Glutamatergic neuron (in vitro differentiated cells): ENCODE measurements at regions not wholly inside any gene's neighbourhood (a gene's known extent, or its start where the extent isn't known, plus 50 kb on each side); places are given as distances from the start of the nearest gene placed in this dataset.

Source experiments
- DNase-seq: peaks from one replicate; pipeline ENCODE4 v3.0.0; 2022
- H3K27ac Mint-ChIP-seq: one replicate; pipeline ENCODE4 v1.8.0; 2020; ENCODE audit warnings: mild to moderate bottlenecking, mixed read lengths, inconsistent platforms; ENCODE audit not compliant: unreplicated experiment
- H3K27me3 Mint-ChIP-seq: one replicate; pipeline ENCODE4 v1.8.0; 2020; ENCODE audit warnings: mild to moderate bottlenecking, moderate library complexity, mixed read lengths, inconsistent platforms; ENCODE audit not compliant: unreplicated experiment
- H3K36me3 Mint-ChIP-seq: one replicate; pipeline ENCODE4 v1.8.0; 2020; ENCODE audit warnings: mild to moderate bottlenecking, mixed read lengths, inconsistent platforms; ENCODE audit not compliant: unreplicated experiment
- H3K4me1 Mint-ChIP-seq: one replicate; pipeline ENCODE4 v1.8.0; 2020; ENCODE audit warnings: mild to moderate bottlenecking, low read depth, mixed read lengths, inconsistent platforms; ENCODE audit not compliant: unreplicated experiment
- H3K4me3 Mint-ChIP-seq: one replicate; pipeline ENCODE4 v1.8.0; 2020; ENCODE audit warnings: mild to moderate bottlenecking, mixed read lengths, inconsistent platforms; ENCODE audit not compliant: unreplicated experiment
- H3K9me3 Mint-ChIP-seq: one replicate; pipeline ENCODE4 v1.8.0; 2020; ENCODE audit warnings: mild to moderate bottlenecking, moderate library complexity, mixed read lengths, inconsistent platforms; ENCODE audit not compliant: unreplicated experiment
- TF ChIP-seq, protein P1 (sequence below): fragments of 200-600 bp; sonication (generic); IDR thresholded peaks from one replicate; pipeline ENCODE4 v1.5.0; 2021; ENCODE audit not compliant: partially characterized antibody, unreplicated experiment

DNA sequence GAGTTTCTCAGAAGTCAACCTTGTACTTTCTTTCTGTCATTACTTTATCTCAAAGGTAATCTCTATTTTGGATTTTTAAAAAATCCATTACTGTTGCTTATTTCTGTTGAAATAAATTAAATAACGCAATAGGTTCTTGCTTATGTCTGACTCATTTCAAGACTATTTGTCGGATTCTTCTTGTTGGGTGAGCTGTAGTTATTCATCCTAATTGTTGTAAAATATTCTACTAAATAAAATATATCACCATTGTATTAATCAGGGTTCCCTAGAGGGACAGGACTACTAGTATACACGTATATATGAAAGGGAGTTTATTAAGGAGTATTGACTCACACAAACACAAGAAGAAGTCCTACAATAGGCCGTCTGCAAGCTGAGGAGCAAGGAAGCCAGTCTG is 403.9 kb upstream of the CYRIA start:
- H3K27me3 Mint-ChIP-seq: no peaks in the 10 kb centered on the region
- H3K27ac Mint-ChIP-seq: no peak overlapping the region
- H3K9me3 Mint-ChIP-seq: peaks cover 2% of the 10 kb centered on the region
- no peaks in the 10 kb centered on the region for H3K4me1 Mint-ChIP-seq
- H3K36me3 Mint-ChIP-seq: peaks cover 6% of the 10 kb centered on the region
- no peak for DNase-seq
- TF ChIP-seq, protein P1, sequence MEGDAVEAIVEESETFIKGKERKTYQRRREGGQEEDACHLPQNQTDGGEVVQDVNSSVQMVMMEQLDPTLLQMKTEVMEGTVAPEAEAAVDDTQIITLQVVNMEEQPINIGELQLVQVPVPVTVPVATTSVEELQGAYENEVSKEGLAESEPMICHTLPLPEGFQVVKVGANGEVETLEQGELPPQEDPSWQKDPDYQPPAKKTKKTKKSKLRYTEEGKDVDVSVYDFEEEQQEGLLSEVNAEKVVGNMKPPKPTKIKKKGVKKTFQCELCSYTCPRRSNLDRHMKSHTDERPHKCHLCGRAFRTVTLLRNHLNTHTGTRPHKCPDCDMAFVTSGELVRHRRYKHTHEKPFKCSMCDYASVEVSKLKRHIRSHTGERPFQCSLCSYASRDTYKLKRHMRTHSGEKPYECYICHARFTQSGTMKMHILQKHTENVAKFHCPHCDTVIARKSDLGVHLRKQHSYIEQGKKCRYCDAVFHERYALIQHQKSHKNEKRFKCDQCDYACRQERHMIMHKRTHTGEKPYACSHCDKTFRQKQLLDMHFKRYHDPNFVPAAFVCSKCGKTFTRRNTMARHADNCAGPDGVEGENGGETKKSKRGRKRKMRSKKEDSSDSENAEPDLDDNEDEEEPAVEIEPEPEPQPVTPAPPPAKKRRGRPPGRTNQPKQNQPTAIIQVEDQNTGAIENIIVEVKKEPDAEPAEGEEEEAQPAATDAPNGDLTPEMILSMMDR: no peak
- H3K4me3 Mint-ChIP-seq: no peak overlapping the region

GRCh38 chr2:17068021-17068420 is 402.4 kb upstream of the CYRIA start:
- peaks cover 6% of the 10 kb centered on the region for H3K36me3 Mint-ChIP-seq
- H3K27me3 Mint-ChIP-seq: no peaks in the 10 kb centered on the region
- peaks cover 2% of the 10 kb centered on the region for H3K9me3 Mint-ChIP-seq
- DNase-seq: no peak
- H3K27ac Mint-ChIP-seq: no peak overlapping the region
- H3K4me1 Mint-ChIP-seq: no peaks in the 10 kb centered on the region
- H3K4me3 Mint-ChIP-seq: no peak overlapping the region
- TF ChIP-seq, protein P1: no peak

- no peak overlapping the region for H3K27ac Mint-ChIP-seq
- no peaks in the 10 kb centered on the region for H3K27me3 Mint-ChIP-seq
- DNase-seq: no peak
- H3K4me3 Mint-ChIP-seq: no peak overlapping the region
- peaks cover 2% of the 10 kb centered on the region for H3K9me3 Mint-ChIP-seq
- TF ChIP-seq, protein P1: no peak
- H3K36me3 Mint-ChIP-seq: no peaks in the 10 kb centered on the region
- H3K4me1 Mint-ChIP-seq: no peaks in the 10 kb centered on the region
These were observed 399.9 kb upstream of the CYRIA start for GRCh38 chr2:17065536-17065935.

GRCh38 chr2:17061028-17061427 is 395.4 kb upstream of the CYRIA start:
- Mint-ChIP-seq H3K36me3 (no peaks in the 10 kb centered on the region), H3K9me3 (no peaks in the 10 kb centered on the region), H3K4me1 (no peaks in the 10 kb centered on the region), H3K4me3 (no peak overlapping the region), H3K27me3 (no peaks in the 10 kb centered on the region), H3K27ac (no peak overlapping the region)
- TF ChIP-seq, protein P1: no peak
- no peak for DNase-seq

- H3K4me1 Mint-ChIP-seq: no peaks in the 10 kb centered on the region
These were observed 393.8 kb upstream of the CYRIA start for GRCh38 chr2:17059458-17059857.

More at GRCh38 chr2:17059458-17059857, 393.8 kb upstream of the CYRIA start:
- no peak for DNase-seq
- TF ChIP-seq, protein P1: no peak
- Mint-ChIP-seq H3K36me3 (no peaks in the 10 kb centered on the region), H3K27me3 (no peaks in the 10 kb centered on the region), H3K27ac (no peak overlapping the region), H3K4me3 (no peak overlapping the region), H3K9me3 (no peaks in the 10 kb centered on the region)
